Stomach (tissue), 8 donors: ENCODE measurements at regions not wholly inside any gene's neighbourhood (a gene's known extent, or its start where the extent isn't known, plus 50 kb on each side); places are given as distances from the start of the nearest gene placed in this dataset.

ENCODE experiments used
- DNase-seq, 2 donors: peaks; one replicate each; pipeline versions ENCODE4 v3.0.0 to v3.0.0-alpha.2; 2013 to 2019
- H3K27ac ChIP-seq, 5 donors: fragments of 200-600 bp in 4 of 5; sonication (generic) in 4 of 5; one replicate each; pipeline ENCODE4 v1.5.1; 2013 to 2019; ENCODE audit warnings: mild to moderate bottlenecking in 1 of 5, moderate library complexity in 1 of 5
- H3K27me3 ChIP-seq, 3 donors: fragments of 200-600 bp; sonication (generic); one replicate each; pipeline ENCODE4 v1.5.1; 2017 to 2019; ENCODE audit warnings: mixed run types in 1 of 3
- H3K36me3 ChIP-seq, 4 donors: fragments of 200-600 bp; sonication (generic); 1 replicate in 3 of 4; 2 replicates in 1 of 4; pipeline ENCODE4 v1.5.1; 2016 to 2019
- H3K4me1 ChIP-seq, 4 donors: fragments of 200-600 bp; sonication (generic); one replicate each; pipeline ENCODE4 v1.5.1; 2016 to 2019
- H3K4me3 ChIP-seq, 4 donors: fragments of 200-600 bp; sonication (generic) in 3 of 4; one replicate each; pipeline ENCODE4 v1.5.1; 2016 to 2019; ENCODE audit warnings: mild to moderate bottlenecking in 1 of 4
- H3K9me3 ChIP-seq, 4 donors: fragments of 200-600 bp; sonication (generic); one replicate each; pipeline ENCODE4 v1.5.1; 2016 to 2019
- EP300 ChIP-seq: sonication (generic); formaldehyde crosslinking; IDR thresholded peaks from one replicate; pipeline ENCODE4 v1.6.1; 2017; ENCODE audit warnings: antibody characterized with exemption
- POLR2A ChIP-seq, 4 donors: fragments of 450-650 bp; IDR thresholded peaks; one replicate each; pipeline ENCODE4 v1.6.1; 2016; ENCODE audit warnings: antibody characterized with exemption in 4 of 4, control low read depth in 2 of 4, mild to moderate bottlenecking in 1 of 4, moderate library complexity in 1 of 4
- POLR2AphosphoS5 ChIP-seq, 3 donors: sonication (generic); formaldehyde crosslinking; IDR thresholded peaks; one replicate each; pipeline ENCODE4 v1.6.1; 2016; ENCODE audit warnings: antibody characterized with exemption in 3 of 3
- WGBS, 5 donors: extraction: QIAGEN DNeasy Blood & Tissue Kit in 3 of 5; methylation state at CpG; one replicate each; pipeline versions ENCODE4 v1.1.5 to v1.1.7; 2013 to 2018; 5-methylcytosine and 5-hydroxymethylcytosine counted together
- intact Hi-C: fragments of 100-400 bp; cut with DNase I; formaldehyde crosslinking; loops from one replicate; pipeline ENCODE4 v1.15.1; 2023; ENCODE audit warnings: low total_unique reads
- TF ChIP-seq, protein P1 (sequence below), 7 experiments: fragments of 450-650 bp in 4 of 7; fragments of 200-600 bp in 3 of 7; sonication (generic) in 3 of 7; IDR thresholded peaks; one replicate each; pipeline ENCODE4 v1.5.1; 2016 to 2019; ENCODE audit warnings: antibody characterized with exemption in 7 of 7, control low read depth in 2 of 7, mild to moderate bottlenecking in 1 of 7
- donor health status: healthy with polysubstance abuse.
- donor health status: Bipolar disorder and iron deficiency.
- donor health status: healthy.

DNA sequence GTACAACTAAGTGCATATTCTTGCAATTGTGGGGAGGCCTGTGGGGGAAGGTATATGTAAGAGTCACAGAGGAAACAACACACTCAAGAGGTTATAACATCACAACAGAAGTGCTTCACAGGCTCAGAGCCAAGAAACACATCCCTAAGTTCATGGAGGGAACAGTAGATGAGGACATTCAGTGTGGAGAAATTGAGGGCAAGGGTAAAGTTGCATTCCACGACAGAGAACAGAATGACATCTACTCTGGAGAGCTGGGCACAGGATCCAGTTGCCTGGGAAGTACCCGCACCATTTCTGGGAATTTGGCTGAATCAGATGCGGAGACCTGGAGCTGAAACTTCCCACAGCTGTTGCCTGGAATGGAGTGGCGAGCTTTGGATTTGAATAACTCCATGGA, 197.2 kb downstream of the NXNL2 start:
- WGBS, 5 donors = 72 to 83% (median 77%) methylated on average over 4 of the region's 4 CpGs
- TF ChIP-seq POLR2AphosphoS5 (IDR thresholded peaks at IDR 0.05) = peak in 1 of 3 donors; percentile 54
- peak; percentile 50 for TF ChIP-seq EP300
- TF ChIP-seq, protein P1, sequence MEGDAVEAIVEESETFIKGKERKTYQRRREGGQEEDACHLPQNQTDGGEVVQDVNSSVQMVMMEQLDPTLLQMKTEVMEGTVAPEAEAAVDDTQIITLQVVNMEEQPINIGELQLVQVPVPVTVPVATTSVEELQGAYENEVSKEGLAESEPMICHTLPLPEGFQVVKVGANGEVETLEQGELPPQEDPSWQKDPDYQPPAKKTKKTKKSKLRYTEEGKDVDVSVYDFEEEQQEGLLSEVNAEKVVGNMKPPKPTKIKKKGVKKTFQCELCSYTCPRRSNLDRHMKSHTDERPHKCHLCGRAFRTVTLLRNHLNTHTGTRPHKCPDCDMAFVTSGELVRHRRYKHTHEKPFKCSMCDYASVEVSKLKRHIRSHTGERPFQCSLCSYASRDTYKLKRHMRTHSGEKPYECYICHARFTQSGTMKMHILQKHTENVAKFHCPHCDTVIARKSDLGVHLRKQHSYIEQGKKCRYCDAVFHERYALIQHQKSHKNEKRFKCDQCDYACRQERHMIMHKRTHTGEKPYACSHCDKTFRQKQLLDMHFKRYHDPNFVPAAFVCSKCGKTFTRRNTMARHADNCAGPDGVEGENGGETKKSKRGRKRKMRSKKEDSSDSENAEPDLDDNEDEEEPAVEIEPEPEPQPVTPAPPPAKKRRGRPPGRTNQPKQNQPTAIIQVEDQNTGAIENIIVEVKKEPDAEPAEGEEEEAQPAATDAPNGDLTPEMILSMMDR (IDR thresholded peaks at IDR 0.05) = no peak

DNA sequence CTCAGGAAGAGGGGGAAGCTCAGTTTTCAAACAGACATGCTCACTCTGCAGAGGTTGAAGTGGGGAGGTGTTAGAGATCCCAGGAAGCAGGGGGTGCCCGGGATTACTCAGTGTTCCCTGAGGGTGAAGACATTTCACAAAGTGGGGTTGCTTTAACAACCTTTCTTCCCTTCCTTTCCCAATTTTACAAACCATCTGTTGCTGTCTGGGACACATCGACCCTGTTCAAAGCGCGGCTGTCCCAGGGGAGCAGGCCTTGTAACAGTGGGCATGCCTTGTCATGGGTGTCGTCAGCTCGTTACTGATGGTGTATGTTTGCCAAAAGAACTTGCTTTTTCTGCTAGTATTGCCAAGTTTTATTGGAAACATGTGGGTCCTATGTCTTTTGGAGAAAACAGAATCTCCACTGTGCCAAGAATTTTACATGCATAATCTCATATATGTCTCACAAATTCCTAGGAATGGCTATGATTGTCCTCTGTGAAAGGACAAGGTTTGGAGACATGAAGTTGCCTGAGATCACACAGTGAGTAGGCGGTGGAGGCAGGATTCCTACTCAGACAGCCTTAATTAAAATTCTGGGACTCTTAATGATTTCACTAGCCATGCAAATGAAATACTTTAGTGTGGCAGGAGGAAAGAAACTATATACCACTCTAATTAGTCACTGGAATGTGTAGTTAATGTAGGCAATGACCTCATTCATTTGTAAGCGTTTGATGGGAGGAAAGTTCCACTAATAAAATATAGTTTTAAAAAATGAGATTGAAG, 198.9 kb downstream of the NXNL2 start:
- Histone ChIP-seq H3K27ac (no peak overlapping the region), H3K27me3 (no peaks in the 10 kb centered on the region), H3K9me3 (no peaks in the 10 kb centered on the region), H3K36me3 (no peaks in the 10 kb centered on the region), H3K4me3 (no peak overlapping the region), H3K4me1 (no peaks in the 10 kb centered on the region)
- WGBS, 5 donors = 59 to 82% (median 75%) methylated on average over 8 of the region's 8 CpGs
- intact Hi-C loops = no loop called here
- peak in 1 of 2 donors; percentile 46 for DNase-seq
- TF ChIP-seq, protein P1 (IDR thresholded peaks at IDR 0.05) = no peak
- TF ChIP-seq POLR2A (IDR thresholded peaks at IDR 0.05) (no peak), EP300 (no peak), POLR2AphosphoS5 (IDR thresholded peaks at IDR 0.05) (no peak)

More for the DNA sequence above, 197.2 kb downstream of the NXNL2 start:
- H3K4me3 ChIP-seq = no peak overlapping the region
- intact Hi-C loops = no loop called here
- H3K27ac ChIP-seq = peak overlapping the region in 2 of 5 donors; percentile 24 to 29
- no peaks in the 10 kb centered on the region for H3K4me1 ChIP-seq
- no peaks in the 10 kb centered on the region for H3K27me3 ChIP-seq
- peak in 1 of 2 donors; percentile 48 for DNase-seq
- H3K36me3 ChIP-seq = no peaks in the 10 kb centered on the region
- no peaks in the 10 kb centered on the region for H3K9me3 ChIP-seq

DNA sequence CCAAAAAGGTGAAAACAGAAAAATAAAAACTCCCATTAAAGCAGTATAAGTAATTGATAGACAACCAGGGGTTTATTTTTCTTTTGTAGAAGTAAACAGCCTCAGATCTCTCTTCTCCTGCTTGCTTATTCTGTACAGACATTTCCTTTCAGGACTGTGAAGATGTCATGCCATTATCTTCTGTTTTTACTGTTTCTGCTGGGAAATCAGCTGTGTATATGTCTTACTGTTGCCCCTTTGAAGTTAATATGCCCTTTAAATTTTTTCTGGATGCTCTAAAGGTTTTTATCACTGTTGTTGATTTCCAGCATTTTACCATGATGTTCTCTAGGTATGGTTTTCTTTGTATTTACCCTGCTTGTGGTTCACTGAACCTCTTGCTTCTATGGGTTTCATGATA, 199.5 kb downstream of the NXNL2 start:
- no peak overlapping the region for H3K27ac ChIP-seq
- TF ChIP-seq, protein P1 (IDR thresholded peaks at IDR 0.05) = no peak
- TF ChIP-seq EP300 (no peak), POLR2A (IDR thresholded peaks at IDR 0.05) (no peak), POLR2AphosphoS5 (IDR thresholded peaks at IDR 0.05) (no peak)
- no peaks in the 10 kb centered on the region for H3K36me3 ChIP-seq
- no peaks in the 10 kb centered on the region for H3K27me3 ChIP-seq
- intact Hi-C loops = no loop called here
- no peaks in the 10 kb centered on the region for H3K9me3 ChIP-seq
- no peaks in the 10 kb centered on the region for H3K4me1 ChIP-seq
- DNase-seq = no peak
- H3K4me3 ChIP-seq = no peak overlapping the region

DNA sequence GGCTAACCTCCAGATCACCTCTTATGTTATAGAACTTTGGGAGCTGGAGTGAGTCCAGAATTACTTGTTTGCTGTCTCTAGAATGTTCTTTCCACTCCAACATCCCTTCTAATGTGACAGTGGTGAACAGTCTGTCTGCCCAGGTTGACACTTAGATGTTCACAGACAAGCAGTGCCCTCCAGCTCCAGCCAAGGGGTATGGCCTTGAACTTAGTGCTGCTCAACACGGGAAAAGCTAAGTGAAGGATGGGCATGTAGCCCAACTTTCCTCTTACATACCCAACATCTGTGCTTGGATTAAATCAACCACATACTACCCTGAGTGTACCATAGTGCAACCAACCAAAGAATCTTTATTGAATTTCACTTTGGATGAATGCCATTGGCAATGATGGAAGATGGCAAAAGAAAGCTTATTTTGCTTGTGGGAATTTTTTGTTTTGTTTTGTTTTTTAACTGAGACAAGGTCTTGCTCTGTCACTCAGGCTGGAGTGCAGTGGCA, 201.2 kb downstream of the NXNL2 start:
- intact Hi-C loops = no loop called here
- WGBS, 5 donors = 52 to 75% (median 70%) methylated on average over 1 of the region's 1 CpG
- Histone ChIP-seq H3K27me3 (no peaks in the 10 kb centered on the region), H3K4me3 (no peak overlapping the region), H3K4me1 (no peaks in the 10 kb centered on the region), H3K36me3 (no peaks in the 10 kb centered on the region), H3K9me3 (no peaks in the 10 kb centered on the region), H3K27ac (no peak overlapping the region)
- TF ChIP-seq POLR2A (IDR thresholded peaks at IDR 0.05) (no peak), EP300 (no peak), POLR2AphosphoS5 (IDR thresholded peaks at IDR 0.05) (no peak)
- TF ChIP-seq, protein P1 (IDR thresholded peaks at IDR 0.05) = no peak
- DNase-seq = no peak
